ENCODE measurements at regions not wholly inside any gene's neighbourhood (a gene's known extent, or its start where the extent isn't known, plus 50 kb on each side); places are given as distances from the start of the nearest gene placed in this dataset.

DNA sequence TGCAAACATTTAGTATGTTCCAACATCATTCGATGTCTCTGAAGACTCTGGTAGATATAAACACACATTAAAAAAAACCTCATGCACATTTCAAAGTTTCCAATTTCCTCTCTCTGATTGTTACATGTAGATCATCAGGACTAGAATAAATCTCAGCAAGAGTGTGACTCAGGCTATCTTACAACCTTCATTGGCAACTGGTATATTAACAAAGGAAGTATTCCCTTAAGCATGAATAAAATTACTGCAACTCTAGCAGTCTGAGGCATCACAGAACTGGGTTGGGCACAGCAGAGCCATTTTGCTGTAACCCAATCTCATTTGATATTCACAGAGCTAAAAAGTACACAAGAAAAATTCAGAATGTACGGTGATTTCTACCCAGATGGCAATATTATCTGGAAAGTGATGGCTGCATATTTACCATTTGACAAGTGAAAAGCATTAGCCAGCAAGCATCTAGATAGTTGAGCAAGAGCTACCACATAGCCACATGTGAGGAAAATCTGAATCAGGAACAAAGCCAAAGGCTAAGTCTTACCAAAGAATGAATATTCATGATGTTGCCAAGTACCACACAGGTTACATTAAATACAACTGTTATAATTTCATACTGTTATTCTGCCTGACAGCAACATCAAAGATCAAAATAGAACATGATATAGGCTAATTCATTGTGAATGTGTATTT is 232.2 kb downstream of the CRPPA start (continued):
- TF ChIP-seq, protein P1, sequence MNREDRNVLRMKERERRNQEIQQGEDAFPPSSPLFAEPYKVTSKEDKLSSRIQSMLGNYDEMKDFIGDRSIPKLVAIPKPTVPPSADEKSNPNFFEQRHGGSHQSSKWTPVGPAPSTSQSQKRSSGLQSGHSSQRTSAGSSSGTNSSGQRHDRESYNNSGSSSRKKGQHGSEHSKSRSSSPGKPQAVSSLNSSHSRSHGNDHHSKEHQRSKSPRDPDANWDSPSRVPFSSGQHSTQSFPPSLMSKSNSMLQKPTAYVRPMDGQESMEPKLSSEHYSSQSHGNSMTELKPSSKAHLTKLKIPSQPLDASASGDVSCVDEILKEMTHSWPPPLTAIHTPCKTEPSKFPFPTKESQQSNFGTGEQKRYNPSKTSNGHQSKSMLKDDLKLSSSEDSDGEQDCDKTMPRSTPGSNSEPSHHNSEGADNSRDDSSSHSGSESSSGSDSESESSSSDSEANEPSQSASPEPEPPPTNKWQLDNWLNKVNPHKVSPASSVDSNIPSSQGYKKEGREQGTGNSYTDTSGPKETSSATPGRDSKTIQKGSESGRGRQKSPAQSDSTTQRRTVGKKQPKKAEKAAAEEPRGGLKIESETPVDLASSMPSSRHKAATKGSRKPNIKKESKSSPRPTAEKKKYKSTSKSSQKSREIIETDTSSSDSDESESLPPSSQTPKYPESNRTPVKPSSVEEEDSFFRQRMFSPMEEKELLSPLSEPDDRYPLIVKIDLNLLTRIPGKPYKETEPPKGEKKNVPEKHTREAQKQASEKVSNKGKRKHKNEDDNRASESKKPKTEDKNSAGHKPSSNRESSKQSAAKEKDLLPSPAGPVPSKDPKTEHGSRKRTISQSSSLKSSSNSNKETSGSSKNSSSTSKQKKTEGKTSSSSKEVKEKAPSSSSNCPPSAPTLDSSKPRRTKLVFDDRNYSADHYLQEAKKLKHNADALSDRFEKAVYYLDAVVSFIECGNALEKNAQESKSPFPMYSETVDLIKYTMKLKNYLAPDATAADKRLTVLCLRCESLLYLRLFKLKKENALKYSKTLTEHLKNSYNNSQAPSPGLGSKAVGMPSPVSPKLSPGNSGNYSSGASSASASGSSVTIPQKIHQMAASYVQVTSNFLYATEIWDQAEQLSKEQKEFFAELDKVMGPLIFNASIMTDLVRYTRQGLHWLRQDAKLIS (CRISPR knock-in tag; IDR thresholded peaks at IDR 0.05), result no peak
- TF ChIP-seq HNRNPH1 (optimal IDR thresholded peaks at IDR 0.05; ENCODE audit: low read depth, low read length) (no peak), MXI1 (IDR thresholded peaks at IDR 0.05; ENCODE audit: low read depth, low read length) (no peak), SIN3A (IDR thresholded peaks at IDR 0.05; ENCODE audit: borderline replicate concordance in 2 of 2, control insufficient read depth in 1 of 2, low read depth in 2 of 2, low read length in 2 of 2) (no peak), CREM (IDR thresholded peaks at IDR 0.05; ENCODE audit: low read depth) (no peak), FOXJ2 (tag; IDR thresholded peaks at IDR 0.05) (no peak)

DNA sequence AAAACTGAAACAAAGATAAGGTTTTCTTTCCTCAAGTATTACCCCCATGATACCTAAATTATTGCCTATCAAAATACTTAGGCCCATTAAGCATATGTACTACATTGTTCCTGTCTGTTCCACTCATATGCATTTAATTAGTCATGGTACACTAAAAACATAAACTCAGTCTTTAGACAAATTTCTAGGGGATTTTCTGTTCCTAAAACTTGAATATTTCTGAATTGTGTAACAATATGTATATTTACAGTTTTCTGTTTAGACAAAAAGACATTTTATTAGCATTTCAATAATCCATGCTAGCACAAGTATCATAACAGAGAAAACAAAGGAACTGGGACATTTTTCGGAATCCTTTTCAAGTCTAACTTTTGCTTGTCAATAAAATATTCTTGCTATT is 234.2 kb downstream of the CRPPA start:
- ChIA-PET POLR2A (no interaction called here), CTCF (ENCODE audit: low intra/inter-chr PET ratio) (no interaction called here)
- intact Hi-C loops (cut with micrococcal nuclease), result no loop called here
- DNase-seq (ENCODE audit: extremely low read depth in 1 of 4, low spot score in 3 of 4), result no peak
- Histone ChIP-seq H3K4me3 (no peak overlapping the region), H3K9me3 (replicated peaks; ENCODE audit: control insufficient read depth, insufficient read depth, low read depth, low read length) (no peaks in the 10 kb centered on the region), H3K9ac (ENCODE audit: insufficient read depth in 1 of 2, low read depth in 2 of 2, low read length in 2 of 2) (no peak overlapping the region), H3K27me3 (ENCODE audit: control insufficient read depth in 2 of 2, insufficient read depth in 2 of 2, low read length in 2 of 2) (no peaks in the 10 kb centered on the region), H3K9me1 (ENCODE audit: control insufficient read depth, insufficient read depth, low read length) (no peaks in the 10 kb centered on the region), H3K79me2 (ENCODE audit: control insufficient read depth, insufficient read depth, low read length) (no peaks in the 10 kb centered on the region), H3K36me3 (ENCODE audit: control insufficient read depth, insufficient read depth, low read length) (no peaks in the 10 kb centered on the region), H3K27ac (ENCODE audit: extremely low read depth, low read depth, low read length) (no peak overlapping the region), H4K20me1 (replicated peaks; ENCODE audit: control insufficient read depth, insufficient read depth, low read length) (no peaks in the 10 kb centered on the region), H3K4me1 (replicated peaks in 1 of 2; ENCODE audit: control insufficient read depth in 2 of 2, insufficient read depth in 2 of 2, low read length in 2 of 2) (no peaks in the 10 kb centered on the region), H2AFZ (ENCODE audit: low read depth, low read length) (no peak overlapping the region), H3K4me2 (ENCODE audit: insufficient read depth, low read length) (no peak overlapping the region)
- no peak for FAIRE-seq
- WGBS (ENCODE audit: insufficient coverage, low coverage, missing lambda C conversion rate), result 83% methylated on average over 1 of the region's 1 CpG
- ATAC-seq, result no peak
- in situ Hi-C loops (cut with MboI), result no loop called here
- no TSS peak for BruUV-seq (replicated peaks)
- TF ChIP-seq, protein P2, sequence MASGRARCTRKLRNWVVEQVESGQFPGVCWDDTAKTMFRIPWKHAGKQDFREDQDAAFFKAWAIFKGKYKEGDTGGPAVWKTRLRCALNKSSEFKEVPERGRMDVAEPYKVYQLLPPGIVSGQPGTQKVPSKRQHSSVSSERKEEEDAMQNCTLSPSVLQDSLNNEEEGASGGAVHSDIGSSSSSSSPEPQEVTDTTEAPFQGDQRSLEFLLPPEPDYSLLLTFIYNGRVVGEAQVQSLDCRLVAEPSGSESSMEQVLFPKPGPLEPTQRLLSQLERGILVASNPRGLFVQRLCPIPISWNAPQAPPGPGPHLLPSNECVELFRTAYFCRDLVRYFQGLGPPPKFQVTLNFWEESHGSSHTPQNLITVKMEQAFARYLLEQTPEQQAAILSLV (tag; IDR thresholded peaks at IDR 0.05), result no peak
- TF ChIP-seq ZNF644 (tag; IDR thresholded peaks at IDR 0.05; ENCODE audit: low read depth) (no peak), FOXA1 (IDR thresholded peaks at IDR 0.05; ENCODE audit: borderline replicate concordance) (no peak), ZNF175 (CRISPR knock-in tag; IDR thresholded peaks at IDR 0.05; ENCODE audit: low read depth) (no peak), SREBF1 (IDR thresholded peaks at IDR 0.05; ENCODE audit: borderline replicate concordance, low read depth, low read length) (no peak), ZNF696 (CRISPR knock-in tag; conservative IDR thresholded peaks at IDR 0.05) (no peak), ZNF134 (CRISPR knock-in tag; conservative IDR thresholded peaks at IDR 0.05) (no peak)
- TF ChIP-seq, protein P3, sequence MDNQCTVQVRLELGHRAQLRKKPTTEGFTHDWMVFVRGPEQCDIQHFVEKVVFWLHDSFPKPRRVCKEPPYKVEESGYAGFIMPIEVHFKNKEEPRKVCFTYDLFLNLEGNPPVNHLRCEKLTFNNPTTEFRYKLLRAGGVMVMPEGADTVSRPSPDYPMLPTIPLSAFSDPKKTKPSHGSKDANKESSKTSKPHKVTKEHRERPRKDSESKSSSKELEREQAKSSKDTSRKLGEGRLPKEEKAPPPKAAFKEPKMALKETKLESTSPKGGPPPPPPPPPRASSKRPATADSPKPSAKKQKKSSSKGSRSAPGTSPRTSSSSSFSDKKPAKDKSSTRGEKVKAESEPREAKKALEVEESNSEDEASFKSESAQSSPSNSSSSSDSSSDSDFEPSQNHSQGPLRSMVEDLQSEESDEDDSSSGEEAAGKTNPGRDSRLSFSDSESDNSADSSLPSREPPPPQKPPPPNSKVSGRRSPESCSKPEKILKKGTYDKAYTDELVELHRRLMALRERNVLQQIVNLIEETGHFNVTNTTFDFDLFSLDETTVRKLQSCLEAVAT (IDR thresholded peaks at IDR 0.05), result no peak
